RWPE1 (cell line): ENCODE measurements at regions not wholly inside any gene's neighbourhood (a gene's known extent, or its start where the extent isn't known, plus 50 kb on each side); places are given as distances from the start of the nearest gene placed in this dataset.

Experiments used
- CTCF ChIA-PET: fragments of 350-600 bp; sonication (Branson Sonifier 250); formaldehyde crosslinking; extraction: SDS; loops from one replicate; lab custom pipeline; 2021; lab: Yijun Ruan, JAX
- POLR2A ChIA-PET: fragments of 400-600 bp; formaldehyde crosslinking; extraction: SDS; loops from one replicate; lab custom pipeline; 2020; ENCODE audit warnings: antibody characterized with exemption; ENCODE audit not compliant: low non-redundant PET; lab: Yijun Ruan, JAX
- DNase-seq: peaks from one replicate; pipeline ENCODE4 v3.0.0; 2012; ENCODE audit warnings: low spot score
- H3K27ac ChIP-seq: fragments of 450-650 bp; 2 replicates; pipeline ENCODE4 v1.5.1; 2017
- CTCF ChIP-seq: fragments of 450-650 bp; conservative IDR thresholded peaks from 2 replicates; pipeline ENCODE4 v1.5.1; 2017; ENCODE audit warnings: low read depth, mild to moderate bottlenecking

GRCh38 chrX:82675104-82675503, 833.0 kb upstream of the POU3F4 start:
- no peak overlapping the region for H3K27ac ChIP-seq
- CTCF ChIA-PET, result no interaction called here
- DNase-seq, result no peak
- POLR2A ChIA-PET, result no interaction called here
- TF ChIP-seq CTCF, result no peak

- H3K27ac ChIP-seq, result no peak overlapping the region
- TF ChIP-seq CTCF, result no peak
- CTCF ChIA-PET, result interaction anchor here (0.5 kb wide), 1 partner anchor 9 kb away, joined by 8 read pairs; no protein-coding TSS in a partner anchor
- DNase-seq, result no peak
- POLR2A ChIA-PET, result no interaction called here
These were observed 831.7 kb upstream of the POU3F4 start for GRCh38 chrX:82676386-82676785.

GRCh38 chrX:82677286-82677685, 830.8 kb upstream of the POU3F4 start:
- no peak for DNase-seq
- ChIA-PET CTCF (no interaction called here), POLR2A (no interaction called here)
- no peak overlapping the region for H3K27ac ChIP-seq
- no peak for TF ChIP-seq CTCF

GRCh38 chrX:82692991-82693390, 815.1 kb upstream of the POU3F4 start:
- H3K27ac ChIP-seq, result no peak overlapping the region
- DNase-seq, result no peak
- ChIA-PET CTCF (no interaction called here), POLR2A (no interaction called here)
- no peak for TF ChIP-seq CTCF

GRCh38 chrX:82695066-82695465, 813.0 kb upstream of the POU3F4 start:
- DNase-seq, result no peak
- ChIA-PET POLR2A (no interaction called here), CTCF (interaction anchor here (0.5 kb wide), 1 partner anchor 264 kb away, joined by 3 read pairs; no protein-coding TSS in a partner anchor)
- TF ChIP-seq CTCF, result no peak
- H3K27ac ChIP-seq, result no peak overlapping the region

- CTCF ChIA-PET, result no interaction called here
- H3K27ac ChIP-seq, result no peak overlapping the region
- TF ChIP-seq CTCF, result no peak
- no peak for DNase-seq
- POLR2A ChIA-PET, result no interaction called here
These were observed 804.5 kb upstream of the POU3F4 start for GRCh38 chrX:82703551-82703950.

- DNase-seq, result no peak
- TF ChIP-seq CTCF, result no peak
- ChIA-PET POLR2A (no interaction called here), CTCF (no interaction called here)
- H3K27ac ChIP-seq, result no peak overlapping the region
These were observed 796.6 kb upstream of the POU3F4 start for GRCh38 chrX:82711457-82711856.
